Natural killer cell (primary cell): ENCODE measurements at regions not wholly inside any gene's neighbourhood (a gene's known extent, or its start where the extent isn't known, plus 50 kb on each side); places are given as distances from the start of the nearest gene placed in this dataset.

ENCODE experiments used
- ATAC-seq, 3 donors: fragments of 150-1000 bp in 2 of 3; fragments of 200-7000 bp in 1 of 3; cut with Tn5 transposase; 1 replicate in 1 of 3; 2 replicates in 2 of 3; pipeline ENCODE4 v1.10.0; 2021; ENCODE audit warnings: mild to moderate bottlenecking in 2 of 3, moderate library complexity in 2 of 3
- DNase-seq, 2 donors: peaks; one replicate each; pipeline versions ENCODE4 v3.0.0 to v3.0.0-alpha.2; 2013 to 2021; ENCODE audit warnings: mixed read lengths in 1 of 2
- H3K27ac ChIP-seq: one replicate; pipeline ENCODE4 v1.5.1; 2013; ENCODE audit warnings: mild to moderate bottlenecking, low read length
- H3K27me3 ChIP-seq: one replicate; pipeline ENCODE4 v1.6.1; 2013; ENCODE audit warnings: low read length; ENCODE audit not compliant: control insufficient read depth, insufficient read depth
- H3K36me3 ChIP-seq: one replicate; pipeline ENCODE4 v1.6.1; 2013; ENCODE audit warnings: low read length; ENCODE audit not compliant: control insufficient read depth, insufficient read depth
- H3K4me1 ChIP-seq: one replicate; pipeline ENCODE4 v1.6.1; 2013; ENCODE audit warnings: low read length; ENCODE audit not compliant: control insufficient read depth, insufficient read depth
- H3K4me3 ChIP-seq: one replicate; pipeline ENCODE4 v1.5.1; 2013; ENCODE audit warnings: low read length
- H3K9me3 ChIP-seq: one replicate; pipeline ENCODE4 v1.6.1; 2013; ENCODE audit warnings: low read length; ENCODE audit not compliant: control insufficient read depth, insufficient read depth
- H3K27ac Mint-ChIP-seq, 2 donors: one replicate each; pipeline ENCODE4 v1.8.0; 2022; ENCODE audit warnings: mild to moderate bottlenecking in 2 of 2, mixed read lengths in 2 of 2, moderate library complexity in 1 of 2
- H3K27me3 Mint-ChIP-seq, 2 donors: one replicate each; pipeline ENCODE4 v1.8.0; 2022; ENCODE audit warnings: low read depth in 2 of 2, mixed read lengths in 2 of 2
- H3K36me3 Mint-ChIP-seq: one replicate; pipeline ENCODE4 v1.8.0; 2022; ENCODE audit warnings: mixed read lengths
- H3K4me1 Mint-ChIP-seq, 2 donors: one replicate each; pipeline ENCODE4 v1.8.0; 2022; ENCODE audit warnings: mixed read lengths in 2 of 2
- H3K4me3 Mint-ChIP-seq: one replicate; pipeline ENCODE4 v1.8.0; 2022; ENCODE audit warnings: mild to moderate bottlenecking, moderate library complexity, mixed read lengths
- H3K9me3 Mint-ChIP-seq, 2 donors: one replicate each; pipeline ENCODE4 v1.8.0; 2022; ENCODE audit warnings: mixed read lengths in 2 of 2
- WGBS: methylation state at CpG from one replicate; pipeline ENCODE4 v1.1.7; 2013; ENCODE audit warnings: missing lambda C conversion rate; ENCODE audit not compliant: insufficient coverage; 5-methylcytosine and 5-hydroxymethylcytosine counted together
- intact Hi-C: fragments of 100-400 bp; cut with micrococcal nuclease; formaldehyde crosslinking; loops from one replicate; pipeline ENCODE4 v1.14.2; 2022
- TF ChIP-seq, protein P1 (sequence below): fragments of 200-600 bp; IDR thresholded peaks from one replicate; pipeline ENCODE4 v1.8.0; 2022; ENCODE audit warnings: antibody characterized with exemption

DNA sequence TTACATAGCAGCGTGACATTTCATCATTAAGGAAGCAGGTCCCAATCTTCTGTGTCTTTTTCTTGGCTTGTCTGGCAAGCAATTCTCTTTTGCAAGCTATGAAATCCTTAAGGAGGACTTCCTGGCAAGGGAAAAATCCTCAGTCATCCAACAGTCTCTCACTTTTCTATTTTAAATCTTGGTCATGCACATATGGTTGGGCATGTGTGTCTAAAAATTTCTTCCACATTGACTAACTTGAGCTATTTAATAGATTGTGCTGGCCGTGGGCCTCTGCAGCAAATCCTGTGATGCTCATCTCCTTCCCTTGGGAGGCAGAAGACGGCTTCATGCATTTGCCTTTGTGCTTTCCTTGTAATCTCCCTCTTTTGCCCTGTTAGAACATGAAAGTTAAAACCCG is 634.3 kb upstream of the FANCL start:
- no peaks in the 10 kb centered on the region for H3K9me3 Mint-ChIP-seq
- no peak overlapping the region for H3K4me3 Mint-ChIP-seq
- ATAC-seq (no peak), DNase-seq (no peak)
- 84% methylated on average over 4 of the region's 4 CpGs for WGBS
- Histone ChIP-seq H3K9me3 (no peaks in the 10 kb centered on the region), H3K36me3 (no peaks in the 10 kb centered on the region), H3K4me1 (no peaks in the 10 kb centered on the region), H3K27me3 (no peaks in the 10 kb centered on the region), H3K27ac (no peak overlapping the region), H3K4me3 (no peak overlapping the region)
- no peak overlapping the region for H3K27ac Mint-ChIP-seq
- intact Hi-C loops, result no loop called here
- no peaks in the 10 kb centered on the region for H3K4me1 Mint-ChIP-seq
- TF ChIP-seq, protein P1, sequence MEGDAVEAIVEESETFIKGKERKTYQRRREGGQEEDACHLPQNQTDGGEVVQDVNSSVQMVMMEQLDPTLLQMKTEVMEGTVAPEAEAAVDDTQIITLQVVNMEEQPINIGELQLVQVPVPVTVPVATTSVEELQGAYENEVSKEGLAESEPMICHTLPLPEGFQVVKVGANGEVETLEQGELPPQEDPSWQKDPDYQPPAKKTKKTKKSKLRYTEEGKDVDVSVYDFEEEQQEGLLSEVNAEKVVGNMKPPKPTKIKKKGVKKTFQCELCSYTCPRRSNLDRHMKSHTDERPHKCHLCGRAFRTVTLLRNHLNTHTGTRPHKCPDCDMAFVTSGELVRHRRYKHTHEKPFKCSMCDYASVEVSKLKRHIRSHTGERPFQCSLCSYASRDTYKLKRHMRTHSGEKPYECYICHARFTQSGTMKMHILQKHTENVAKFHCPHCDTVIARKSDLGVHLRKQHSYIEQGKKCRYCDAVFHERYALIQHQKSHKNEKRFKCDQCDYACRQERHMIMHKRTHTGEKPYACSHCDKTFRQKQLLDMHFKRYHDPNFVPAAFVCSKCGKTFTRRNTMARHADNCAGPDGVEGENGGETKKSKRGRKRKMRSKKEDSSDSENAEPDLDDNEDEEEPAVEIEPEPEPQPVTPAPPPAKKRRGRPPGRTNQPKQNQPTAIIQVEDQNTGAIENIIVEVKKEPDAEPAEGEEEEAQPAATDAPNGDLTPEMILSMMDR, result no peak
- H3K36me3 Mint-ChIP-seq, result no peaks in the 10 kb centered on the region
- H3K27me3 Mint-ChIP-seq, result no peaks in the 10 kb centered on the region

DNA sequence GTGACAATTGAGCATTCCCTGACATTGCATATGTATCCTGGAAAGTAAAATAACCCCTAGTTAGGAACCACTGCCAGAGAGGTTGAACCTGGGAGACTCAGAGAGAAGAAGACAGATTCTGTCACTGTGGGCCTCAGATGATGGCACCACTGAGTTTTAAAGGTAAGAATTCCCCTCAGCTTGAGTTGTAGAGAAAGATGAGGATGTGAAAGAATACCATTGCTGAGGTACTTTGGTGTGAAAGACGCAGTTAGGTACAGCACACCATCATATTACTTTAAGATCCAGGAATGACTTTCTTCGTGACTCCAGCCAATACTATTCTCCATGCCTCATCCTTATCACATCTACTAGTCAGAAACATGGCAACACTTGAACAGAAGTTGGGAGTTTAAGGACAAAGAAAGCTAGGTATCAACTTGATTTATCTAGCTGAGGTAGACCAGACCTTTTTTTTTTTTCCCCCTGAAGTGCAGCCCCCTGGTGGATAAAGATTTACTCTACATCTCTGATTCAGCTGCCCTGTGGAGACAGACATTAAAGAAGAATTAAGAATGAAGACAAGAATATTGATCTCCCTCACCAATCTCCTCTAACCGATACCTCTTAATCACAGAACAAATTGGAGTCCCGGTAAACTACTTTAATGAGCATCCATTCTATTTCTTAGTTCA is 630.5 kb upstream of the FANCL start:
- no peak overlapping the region for H3K4me3 ChIP-seq
- TF ChIP-seq, protein P1, result no peak
- intact Hi-C loops, result no loop called here
- Mint-ChIP-seq H3K4me1 (no peaks in the 10 kb centered on the region), H3K4me3 (no peak overlapping the region), H3K9me3 (peaks cover 0 to 2% of the 10 kb centered on the region in 2 donors), H3K27me3 (peaks cover 0 to 3% of the 10 kb centered on the region in 2 donors), H3K27ac (no peak overlapping the region), H3K36me3 (no peaks in the 10 kb centered on the region)
- WGBS, result 88% methylated on average over 4 of the region's 4 CpGs
- no peak overlapping the region for H3K27ac ChIP-seq
- ATAC-seq, result no peak
- no peaks in the 10 kb centered on the region for H3K9me3 ChIP-seq
- no peaks in the 10 kb centered on the region for H3K27me3 ChIP-seq
- no peaks in the 10 kb centered on the region for H3K36me3 ChIP-seq
- H3K4me1 ChIP-seq, result no peaks in the 10 kb centered on the region
- no peak for DNase-seq

DNA sequence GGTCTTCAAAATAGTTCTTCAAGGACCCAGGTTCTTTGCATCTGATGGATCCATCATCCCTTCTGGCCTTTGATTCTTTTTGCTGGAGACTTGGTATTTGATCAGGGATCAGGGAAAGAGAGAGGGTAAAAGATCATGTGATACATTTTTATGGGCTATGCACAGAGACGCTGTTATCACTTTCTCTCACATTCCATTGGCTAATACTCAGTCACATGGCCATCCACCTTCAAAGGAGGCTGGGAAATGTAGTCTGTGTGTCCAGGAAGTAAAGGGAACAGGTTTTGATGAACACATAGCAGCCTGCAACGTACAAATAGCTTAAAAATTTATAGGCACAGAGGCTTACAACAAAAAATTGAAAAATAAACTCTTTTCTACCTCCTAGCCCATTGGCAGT is 629.6 kb upstream of the FANCL start:
- Mint-ChIP-seq H3K9me3 (peaks cover 0 to 2% of the 10 kb centered on the region in 2 donors), H3K4me1 (no peaks in the 10 kb centered on the region), H3K36me3 (no peaks in the 10 kb centered on the region), H3K27ac (no peak overlapping the region), H3K27me3 (peaks cover 0 to 3% of the 10 kb centered on the region in 2 donors), H3K4me3 (no peak overlapping the region)
- intact Hi-C loops, result no loop called here
- TF ChIP-seq, protein P1, result no peak
- 70% methylated on average over 1 of the region's 2 CpGs for WGBS
- Histone ChIP-seq H3K27me3 (no peaks in the 10 kb centered on the region), H3K36me3 (no peaks in the 10 kb centered on the region), H3K4me3 (no peak overlapping the region), H3K9me3 (no peaks in the 10 kb centered on the region), H3K27ac (no peak overlapping the region), H3K4me1 (no peaks in the 10 kb centered on the region)
- ATAC-seq, result no peak
- no peak for DNase-seq

DNA sequence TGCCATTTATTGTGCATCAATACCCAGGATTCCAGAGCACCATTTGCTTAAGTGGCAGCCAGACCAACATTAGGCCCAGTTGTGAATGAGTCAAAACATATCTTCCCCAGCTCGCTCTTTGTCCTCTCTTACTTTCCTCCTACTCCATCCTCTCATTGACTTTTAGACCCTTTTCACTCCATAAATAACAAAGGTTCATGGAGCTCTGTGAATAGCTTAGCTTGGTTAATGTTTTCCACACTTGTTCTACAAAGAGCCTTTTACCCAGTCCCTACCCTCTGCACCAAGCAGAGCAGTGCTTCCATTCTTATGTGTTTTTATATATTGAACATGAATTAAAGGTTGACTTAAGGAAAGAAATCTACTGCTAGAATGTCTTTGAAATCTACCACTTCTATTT is 625.8 kb upstream of the FANCL start:
- no peak overlapping the region for H3K4me3 Mint-ChIP-seq
- Histone ChIP-seq H3K9me3 (no peaks in the 10 kb centered on the region), H3K36me3 (no peaks in the 10 kb centered on the region), H3K27me3 (no peaks in the 10 kb centered on the region), H3K27ac (no peak overlapping the region), H3K4me1 (no peaks in the 10 kb centered on the region), H3K4me3 (no peak overlapping the region)
- DNase-seq (no peak), ATAC-seq (no peak)
- no peaks in the 10 kb centered on the region for H3K4me1 Mint-ChIP-seq
- TF ChIP-seq, protein P1, result no peak
- H3K27me3 Mint-ChIP-seq, result peaks cover 0 to 3% of the 10 kb centered on the region in 2 donors
- intact Hi-C loops, result no loop called here
- 86% methylated on average over 1 of the region's 1 CpG for WGBS
- H3K9me3 Mint-ChIP-seq, result peaks cover 0 to 2% of the 10 kb centered on the region in 2 donors
- H3K27ac Mint-ChIP-seq, result no peak overlapping the region
- no peaks in the 10 kb centered on the region for H3K36me3 Mint-ChIP-seq
